ENCODE measurements at regions not wholly inside any gene's neighbourhood (a gene's known extent, or its start where the extent isn't known, plus 50 kb on each side); places are given as distances from the start of the nearest gene placed in this dataset.

GRCh38 chr1:191818198-191818597 is 340.1 kb upstream of the RGS18 start:
- Histone ChIP-seq H2BK5ac (ENCODE audit: low read depth, low read length, poor library complexity, severe bottlenecking) (no peak overlapping the region), H3K9ac (ENCODE audit: low read depth, low read length) (no peak overlapping the region), H3K4me1 (ENCODE audit: control insufficient read depth, insufficient read depth, low read length) (no peaks in the 10 kb centered on the region), H2BK120ac (ENCODE audit: low read depth, low read length) (no peak overlapping the region), H4K5ac (ENCODE audit: low read depth, low read length) (no peak overlapping the region), H3K56ac (ENCODE audit: extremely low read depth, insufficient read depth, low read length) (no peak overlapping the region), H3K9me3 (ENCODE audit: control insufficient read depth, insufficient read depth, low read length) (no peaks in the 10 kb centered on the region), H3K4ac (ENCODE audit: low read depth, low read length) (no peak overlapping the region), H3K14ac (replicated peaks; ENCODE audit: low read depth, low read length) (no peak overlapping the region), H3K23ac (ENCODE audit: low read depth, low read length) (no peak overlapping the region), H2BK20ac (ENCODE audit: low read depth, low read length) (no peak overlapping the region), H3K27me3 (ENCODE audit: control insufficient read depth, insufficient read depth, low read length) (no peaks in the 10 kb centered on the region), H3K79me1 (ENCODE audit: low read depth in 1 of 2, low read length in 2 of 2) (no peaks in the 10 kb centered on the region), H4K8ac (ENCODE audit: low read depth in 2 of 2, low read length in 2 of 2) (no peak overlapping the region), H3K27ac (ENCODE audit: insufficient read depth, low read length) (no peak overlapping the region), H3K18ac (ENCODE audit: low read depth, low read length) (no peak overlapping the region), H4K20me1 (ENCODE audit: insufficient read depth, low read length) (no peaks in the 10 kb centered on the region), H3K4me3 (ENCODE audit: insufficient read depth, low read depth, low read length) (no peak overlapping the region), H4K91ac (ENCODE audit: insufficient read depth, low read depth, low read length) (no peak overlapping the region), H2AK9ac (replicated peaks; ENCODE audit: low read depth, low read length, poor library complexity) (no peak overlapping the region), H2AK5ac (ENCODE audit: low read depth, low read length) (no peak overlapping the region), H2BK15ac (ENCODE audit: low read depth, low read length) (no peak overlapping the region), H2AFZ (replicated peaks; ENCODE audit: low read length, poor library complexity) (no peak overlapping the region), H3K4me2 (ENCODE audit: low read depth, low read length) (no peak overlapping the region), H3K36me3 (ENCODE audit: control insufficient read depth, insufficient read depth, low read length) (no peaks in the 10 kb centered on the region), H3K9me1 (ENCODE audit: insufficient read depth, low read length) (no peaks in the 10 kb centered on the region)
- no peak for ATAC-seq (ENCODE audit: low read depth)
- in situ Hi-C loops (cut with MboI; ENCODE audit: low sequenced_read_pairs) (no loop called here), dilution Hi-C loops (cut with HindIII; ENCODE audit: low sequenced_read_pairs, unreplicated experiment) (no loop called here), intact Hi-C loops (cut with micrococcal nuclease) (no loop called here)
- no TSS peak for BruUV-seq (replicated peaks)
- 100% methylated on average over 1 of the region's 1 CpG; no CpG with 5 or more reads in 1 of the 2 experiments for WGBS, 2 experiments (ENCODE audit: extremely low coverage in 2 of 2, insufficient read length in 1 of 2)
- ChIA-PET POLR2A (ENCODE audit: unreplicated experiment) (no interaction called here), CTCF (interaction anchor here (0.5 kb wide), 1 partner anchor 10 kb away, joined by 3 read pairs; no protein-coding TSS in a partner anchor)
- TF ChIP-seq MXI1 (IDR thresholded peaks at IDR 0.05; ENCODE audit: borderline replicate concordance, low read depth, low read length) (no peak), RAD21 (IDR thresholded peaks at IDR 0.05; ENCODE audit: low read length) (no peak), SMC3 (IDR thresholded peaks at IDR 0.05; ENCODE audit: low read depth, low read length) (no peak)
- no peak for DNase-seq

Data from IMR-90 (cell line).